Naive thymus-derived CD8-positive, alpha-beta T cell (primary cell): ENCODE measurements at regions not wholly inside any gene's neighbourhood (a gene's known extent, or its start where the extent isn't known, plus 50 kb on each side); places are given as distances from the start of the nearest gene placed in this dataset.

Experiments
- ATAC-seq, 2 donors: fragments of 150-1000 bp; cut with Tn5 transposase in 1 of 2; sonication (Bioruptor Pico), chemical (Tn5 transposase) in 1 of 2; 1 replicate in 1 of 2; 2 replicates in 1 of 2; pipeline ENCODE4 v1.10.0; 2021; ENCODE audit warnings: mild to moderate bottlenecking in 2 of 2, moderate library complexity in 2 of 2
- POLR2A ChIA-PET: fragments of 350-600 bp; sonication (Branson Sonifier 250); formaldehyde crosslinking; loops from one replicate; lab custom pipeline; 2021; ENCODE audit warnings: antibody characterized with exemption; lab: Charles Lee
- DNase-seq, 10 donors: peaks; one replicate each; pipeline versions ENCODE4 v3.0.0 to v3.0.0-alpha.2; 2020 to 2022
- H3K27ac Mint-ChIP-seq, 10 donors: one replicate each; pipeline ENCODE4 v1.8.0; 2020 to 2022; ENCODE audit warnings: mild to moderate bottlenecking in 10 of 10, mixed read lengths in 10 of 10, moderate library complexity in 4 of 10, inconsistent platforms in 1 of 10
- H3K27me3 Mint-ChIP-seq, 5 donors: one replicate each; pipeline ENCODE4 v1.8.0; 2021 to 2022; ENCODE audit warnings: mixed read lengths in 5 of 5
- H3K36me3 Mint-ChIP-seq, 3 donors: one replicate each; pipeline ENCODE4 v1.8.0; 2020 to 2022; ENCODE audit warnings: mixed read lengths in 3 of 3, mild to moderate bottlenecking in 2 of 3, inconsistent platforms in 1 of 3
- H3K4me1 Mint-ChIP-seq, 4 donors: one replicate each; pipeline ENCODE4 v1.8.0; 2021 to 2022; ENCODE audit warnings: mixed read lengths in 4 of 4
- H3K4me3 Mint-ChIP-seq, 10 donors: one replicate each; pipeline ENCODE4 v1.8.0; 2020 to 2022; ENCODE audit warnings: mild to moderate bottlenecking in 10 of 10, mixed read lengths in 10 of 10, moderate library complexity in 6 of 10, inconsistent platforms in 1 of 10
- H3K9me3 Mint-ChIP-seq, 9 donors: one replicate each; pipeline ENCODE4 v1.8.0; 2020 to 2022; ENCODE audit warnings: mixed read lengths in 9 of 9, mild to moderate bottlenecking in 3 of 9, inconsistent platforms in 1 of 9, moderate library complexity in 1 of 9

- ATAC-seq (no peak), DNase-seq (no peak)
- Mint-ChIP-seq H3K36me3 (no peaks in the 10 kb centered on the region), H3K4me1 (no peaks in the 10 kb centered on the region), H3K4me3 (no peak overlapping the region), H3K9me3 (peaks cover 0 to 11% (median 3%) of the 10 kb centered on the region in 9 donors), H3K27ac (no peak overlapping the region), H3K27me3 (peaks cover 0 to 8% (median 2%) of the 10 kb centered on the region in 5 donors)
- POLR2A ChIA-PET: no interaction called here
Measured at GRCh38 chr3:176663387-176663786, 533.9 kb downstream of the TBL1XR1 start.

- Mint-ChIP-seq H3K36me3 (no peaks in the 10 kb centered on the region), H3K27ac (no peak overlapping the region), H3K27me3 (peaks cover 0 to 8% (median 2%) of the 10 kb centered on the region in 5 donors), H3K9me3 (peaks cover 0 to 3% (median 0%) of the 10 kb centered on the region in 9 donors), H3K4me1 (no peaks in the 10 kb centered on the region), H3K4me3 (no peak overlapping the region)
- DNase-seq: no peak
- POLR2A ChIA-PET: no interaction called here
- no peak for ATAC-seq
Measured at GRCh38 chr3:176661432-176661964, 535.8 kb downstream of the TBL1XR1 start.

- peaks cover 0 to 5% (median 0%) of the 10 kb centered on the region in 9 donors for H3K9me3 Mint-ChIP-seq
- no peaks in the 10 kb centered on the region for H3K36me3 Mint-ChIP-seq
- POLR2A ChIA-PET: no interaction called here
- no peak for ATAC-seq
- H3K27ac Mint-ChIP-seq: no peak overlapping the region
- H3K4me1 Mint-ChIP-seq: no peaks in the 10 kb centered on the region
- H3K4me3 Mint-ChIP-seq: no peak overlapping the region
- H3K27me3 Mint-ChIP-seq: peaks cover 0 to 4% (median 0%) of the 10 kb centered on the region in 5 donors
- no peak for DNase-seq
Measured at GRCh38 chr3:176655404-176656094, 541.7 kb downstream of the TBL1XR1 start.

GRCh38 chr3:176651622-176652021 is 545.7 kb downstream of the TBL1XR1 start:
- peaks cover 0 to 4% (median 0%) of the 10 kb centered on the region in 9 donors for H3K9me3 Mint-ChIP-seq
- H3K27me3 Mint-ChIP-seq: no peaks in the 10 kb centered on the region
- DNase-seq (no peak), ATAC-seq (no peak)
- no peak overlapping the region for H3K4me3 Mint-ChIP-seq
- no peaks in the 10 kb centered on the region for H3K36me3 Mint-ChIP-seq
- no peaks in the 10 kb centered on the region for H3K4me1 Mint-ChIP-seq
- POLR2A ChIA-PET: no interaction called here
- H3K27ac Mint-ChIP-seq: no peak overlapping the region

- no peak for ATAC-seq
- no peaks in the 10 kb centered on the region for H3K36me3 Mint-ChIP-seq
- POLR2A ChIA-PET: interaction anchor here (0.6 kb wide), 1 partner anchor 139 kb away, joined by 3 read pairs; no protein-coding TSS in a partner anchor
Measured at GRCh38 chr3:176650478-176650877, 546.8 kb downstream of the TBL1XR1 start.

DNA sequence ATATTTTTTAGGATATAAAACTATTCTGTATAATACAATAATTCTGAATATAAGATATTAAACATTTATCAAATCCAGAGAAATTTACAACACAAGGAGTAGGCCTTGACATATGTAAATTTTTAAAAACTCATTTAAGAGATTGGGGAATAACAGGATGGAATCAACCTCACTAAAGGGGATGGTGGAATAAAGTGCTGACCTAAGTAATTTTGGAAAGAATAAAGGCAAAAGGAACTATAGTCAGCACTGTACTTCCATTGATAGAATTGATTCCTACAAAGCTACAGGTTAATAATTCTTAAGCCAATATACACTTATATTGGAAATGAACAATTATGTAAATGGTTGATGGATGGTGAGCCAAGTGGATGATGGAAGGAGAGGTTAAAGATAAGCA is 549.3 kb downstream of the TBL1XR1 start:
- Mint-ChIP-seq H3K27me3 (no peaks in the 10 kb centered on the region), H3K4me1 (no peaks in the 10 kb centered on the region), H3K36me3 (no peaks in the 10 kb centered on the region), H3K27ac (no peak overlapping the region), H3K9me3 (peaks cover 0 to 7% (median 0%) of the 10 kb centered on the region in 9 donors), H3K4me3 (no peak overlapping the region)
- POLR2A ChIA-PET: no interaction called here
- ATAC-seq (no peak), DNase-seq (no peak)

More at GRCh38 chr3:176650478-176650877, 546.8 kb downstream of the TBL1XR1 start:
- H3K27me3 Mint-ChIP-seq: no peaks in the 10 kb centered on the region
- peaks cover 0 to 7% (median 0%) of the 10 kb centered on the region in 9 donors for H3K9me3 Mint-ChIP-seq
- no peak overlapping the region for H3K27ac Mint-ChIP-seq
- no peak for DNase-seq
- H3K4me3 Mint-ChIP-seq: no peak overlapping the region
- H3K4me1 Mint-ChIP-seq: no peaks in the 10 kb centered on the region

GRCh38 chr3:176633511-176633910 is 563.8 kb downstream of the TBL1XR1 start:
- Mint-ChIP-seq H3K36me3 (no peaks in the 10 kb centered on the region), H3K27ac (no peak overlapping the region), H3K4me1 (no peaks in the 10 kb centered on the region), H3K4me3 (no peak overlapping the region), H3K9me3 (peaks cover 0 to 7% (median 0%) of the 10 kb centered on the region in 9 donors), H3K27me3 (peaks cover 0 to 2% (median 0%) of the 10 kb centered on the region in 5 donors)
- POLR2A ChIA-PET: no interaction called here
- ATAC-seq (no peak), DNase-seq (no peak)

DNA sequence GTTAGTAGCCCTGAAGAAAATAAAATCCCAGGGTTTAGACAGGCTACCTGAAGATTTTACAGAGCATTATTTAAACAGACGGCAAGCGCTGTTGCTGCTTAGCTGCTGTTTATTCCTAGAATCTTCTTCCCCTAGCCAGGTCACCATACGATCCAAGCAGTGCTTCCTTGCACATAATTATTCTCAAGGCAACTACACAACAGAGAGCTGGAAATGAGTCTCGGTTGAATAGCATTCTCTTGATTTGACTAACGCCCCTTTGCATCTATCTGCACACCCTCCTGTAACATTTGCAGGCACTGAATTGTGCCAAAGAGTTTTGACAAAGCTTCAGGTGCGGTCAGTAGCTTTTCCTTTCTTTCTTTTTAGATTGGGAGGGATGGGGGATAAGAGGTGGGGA is 564.4 kb downstream of the TBL1XR1 start:
- no peak for DNase-seq
- no peak for ATAC-seq
- Mint-ChIP-seq H3K27ac (no peak overlapping the region), H3K27me3 (peaks cover 0 to 2% (median 0%) of the 10 kb centered on the region in 5 donors), H3K4me3 (no peak overlapping the region), H3K36me3 (no peaks in the 10 kb centered on the region), H3K9me3 (peaks cover 0 to 2% (median 0%) of the 10 kb centered on the region in 9 donors), H3K4me1 (no peaks in the 10 kb centered on the region)
- POLR2A ChIA-PET: no interaction called here

- POLR2A ChIA-PET: no interaction called here
Measured at GRCh38 chr3:176631165-176631564, 566.1 kb downstream of the TBL1XR1 start.

GRCh38 chr3:176628101-176628639 is 569.1 kb downstream of the TBL1XR1 start:
- peaks cover 0 to 7% (median 0%) of the 10 kb centered on the region in 9 donors for H3K9me3 Mint-ChIP-seq
- peaks cover 0 to 3% (median 0%) of the 10 kb centered on the region in 5 donors for H3K27me3 Mint-ChIP-seq
- DNase-seq (no peak), ATAC-seq (no peak)
- POLR2A ChIA-PET: no interaction called here
- H3K36me3 Mint-ChIP-seq: no peaks in the 10 kb centered on the region
- no peak overlapping the region for H3K4me3 Mint-ChIP-seq
- H3K4me1 Mint-ChIP-seq: peaks cover 0 to 2% (median 0%) of the 10 kb centered on the region in 4 donors
- H3K27ac Mint-ChIP-seq: no peak overlapping the region

More at GRCh38 chr3:176631165-176631564, 566.1 kb downstream of the TBL1XR1 start:
- DNase-seq (no peak), ATAC-seq (no peak)
- Mint-ChIP-seq H3K4me3 (no peak overlapping the region), H3K4me1 (no peaks in the 10 kb centered on the region), H3K9me3 (peaks cover 0 to 4% (median 0%) of the 10 kb centered on the region in 9 donors), H3K27ac (no peak overlapping the region), H3K27me3 (peaks cover 0 to 2% (median 0%) of the 10 kb centered on the region in 5 donors), H3K36me3 (no peaks in the 10 kb centered on the region)

GRCh38 chr3:176623468-176624150 is 573.7 kb downstream of the TBL1XR1 start:
- H3K4me3 Mint-ChIP-seq: no peak overlapping the region
- POLR2A ChIA-PET: no interaction called here
- DNase-seq (no peak), ATAC-seq (no peak)
- no peak overlapping the region for H3K27ac Mint-ChIP-seq
- peaks cover 0 to 7% (median 0%) of the 10 kb centered on the region in 9 donors for H3K9me3 Mint-ChIP-seq
- peaks cover 0 to 2% (median 0%) of the 10 kb centered on the region in 4 donors for H3K4me1 Mint-ChIP-seq
- H3K27me3 Mint-ChIP-seq: peaks cover 0 to 6% (median 0%) of the 10 kb centered on the region in 5 donors
- no peaks in the 10 kb centered on the region for H3K36me3 Mint-ChIP-seq

- Mint-ChIP-seq H3K4me1 (peaks cover 0 to 1% (median 0%) of the 10 kb centered on the region in 4 donors), H3K9me3 (peaks cover 0 to 10% (median 0%) of the 10 kb centered on the region in 9 donors), H3K4me3 (no peak overlapping the region), H3K27ac (no peak overlapping the region), H3K27me3 (peaks cover 0 to 8% (median 0%) of the 10 kb centered on the region in 5 donors), H3K36me3 (no peaks in the 10 kb centered on the region)
- no peak for ATAC-seq
- POLR2A ChIA-PET: no interaction called here
- DNase-seq: no peak
Measured at GRCh38 chr3:176619833-176620232, 577.4 kb downstream of the TBL1XR1 start.

DNA sequence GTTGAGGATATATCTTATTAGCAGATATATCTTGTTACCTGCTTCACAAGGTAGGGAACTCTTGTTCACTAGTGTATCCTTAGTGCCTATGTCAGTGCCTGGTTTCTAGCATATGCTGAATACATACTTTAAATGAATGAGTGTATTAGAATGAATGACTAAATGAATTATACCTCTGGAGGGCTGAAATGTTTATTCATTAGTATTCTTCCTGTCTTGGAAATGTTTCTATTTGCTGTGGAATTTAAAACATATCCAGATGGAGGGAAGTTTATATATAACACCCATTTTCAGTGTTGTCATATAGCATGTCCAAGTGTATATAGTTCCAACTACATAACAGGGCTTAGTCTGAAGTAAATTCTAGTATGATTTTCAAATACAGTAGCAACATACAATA is 581.5 kb downstream of the TBL1XR1 start:
- Mint-ChIP-seq H3K27ac (no peak overlapping the region), H3K36me3 (no peaks in the 10 kb centered on the region), H3K4me1 (no peaks in the 10 kb centered on the region), H3K4me3 (no peak overlapping the region), H3K9me3 (peaks cover 0 to 10% (median 0%) of the 10 kb centered on the region in 9 donors), H3K27me3 (peaks cover 0 to 7% (median 0%) of the 10 kb centered on the region in 5 donors)
- POLR2A ChIA-PET: no interaction called here
- no peak for ATAC-seq
- no peak for DNase-seq
